MM.1S (cell line): ENCODE measurements at regions not wholly inside any gene's neighbourhood (a gene's known extent, or its start where the extent isn't known, plus 50 kb on each side); places are given as distances from the start of the nearest gene placed in this dataset.
"Not testable (repeated sequence)": the region's sequence is repeated elsewhere in the genome, so short reads cannot be mapped to it uniquely, and the experiment has no call there.

Experiments used
- DNase-seq: peaks from one replicate; pipeline ENCODE4 v3.0.0-alpha.2; 2015
- H2AFZ ChIP-seq: fragments of 300-600 bp; sonication (generic); 2 replicates; pipeline ENCODE4 v1.6.0; 2016; ENCODE audit warnings: antibody characterized with exemption, low read length
- H3F3A ChIP-seq: fragments of 300-600 bp; sonication (generic); 2 replicates; pipeline ENCODE4 v1.6.1; 2016; ENCODE audit warnings: mild to moderate bottlenecking, antibody characterized with exemption, low read length, moderate library complexity, mixed read lengths; ENCODE audit not compliant: insufficient read depth
- H3K27ac ChIP-seq: fragments of 300-600 bp; sonication (generic); 2 replicates; pipeline ENCODE4 v1.5.1; 2016; ENCODE audit warnings: mild to moderate bottlenecking, low read length
- H3K27me3 ChIP-seq: fragments of 300-600 bp; sonication (generic); replicated peaks from 2 replicates; pipeline ENCODE4 v1.6.0; 2016; ENCODE audit warnings: low read length; ENCODE audit not compliant: insufficient read depth
- H3K36me3 ChIP-seq: fragments of 300-600 bp; sonication (generic); replicated peaks from 2 replicates; pipeline ENCODE4 v1.6.1; 2016; ENCODE audit warnings: mild to moderate bottlenecking, low read length, mixed read lengths; ENCODE audit not compliant: insufficient read depth
- H3K4me1 ChIP-seq: fragments of 300-600 bp; sonication (generic); 2 replicates; pipeline ENCODE4 v1.6.1; 2016; ENCODE audit warnings: low read length, mixed read lengths
- H3K4me2 ChIP-seq: fragments of 300-600 bp; sonication (generic); 2 replicates; pipeline ENCODE4 v1.6.0; 2016; ENCODE audit warnings: low read depth, low read length
- H3K4me3 ChIP-seq: fragments of 300-600 bp; sonication (generic); 2 replicates; pipeline ENCODE4 v1.5.1; 2016; ENCODE audit warnings: low read length, mixed read lengths
- H3K79me2 ChIP-seq: fragments of 300-600 bp; sonication (generic); 2 replicates; pipeline ENCODE4 v1.6.1; 2016; ENCODE audit warnings: mixed run types, low read length, mixed read lengths
- H3K9ac ChIP-seq: fragments of 300-600 bp; sonication (generic); 2 replicates; pipeline ENCODE4 v1.6.1; 2016; ENCODE audit warnings: low read length, mixed read lengths
- H3K9me2 ChIP-seq: fragments of 300-600 bp; sonication (generic); replicated peaks from 2 replicates; pipeline ENCODE4 v1.6.1; 2016; ENCODE audit warnings: mild to moderate bottlenecking, low read length, mixed read lengths; ENCODE audit not compliant: insufficient read depth
- H3K9me3 ChIP-seq: fragments of 300-600 bp; sonication (generic); replicated peaks from 2 replicates; pipeline ENCODE4 v1.6.1; 2016; ENCODE audit warnings: mild to moderate bottlenecking, low read length, mixed read lengths; ENCODE audit not compliant: insufficient read depth
- H4K20me1 ChIP-seq: fragments of 300-600 bp; sonication (generic); 2 replicates; pipeline ENCODE4 v1.6.1; 2016; ENCODE audit warnings: mild to moderate bottlenecking, low read length, moderate library complexity, mixed read lengths; ENCODE audit not compliant: insufficient read depth
- CTCF ChIP-seq: fragments of 300-600 bp; sonication (generic); IDR thresholded peaks from 2 replicates; pipeline ENCODE4 v1.5.1; 2016; ENCODE audit warnings: antibody characterized with exemption, low read length, mixed read lengths
- EZH2 ChIP-seq: fragments of 300-600 bp; sonication (generic); optimal IDR thresholded peaks from 2 replicates; pipeline ENCODE3; 2017; ENCODE audit warnings: low read depth, mild to moderate bottlenecking, antibody characterized with exemption, low read length, mixed read lengths
- EZH2phosphoT487 ChIP-seq: fragments of 300-600 bp; sonication (generic); IDR thresholded peaks from 2 replicates; pipeline ENCODE4 v1.6.1; 2018; ENCODE audit warnings: antibody characterized with exemption, low read length

- Histone ChIP-seq H3K9me3 (no peaks in the 10 kb centered on the region), H3K4me1 (no peaks in the 10 kb centered on the region), H3K36me3 (no peaks in the 10 kb centered on the region), H3K27ac (no peak overlapping the region), H3K9me2 (no peaks in the 10 kb centered on the region), H3K27me3 (no peaks in the 10 kb centered on the region), H3K4me3 (no peak overlapping the region), H3K4me2 (no peak overlapping the region), H3K9ac (no peak overlapping the region), H4K20me1 (no peaks in the 10 kb centered on the region), H2AFZ (no peak overlapping the region), H3K79me2 (no peaks in the 10 kb centered on the region), H3F3A (no peaks in the 10 kb centered on the region)
- DNase-seq: no peak
- no peak for TF ChIP-seq EZH2
- no peak for TF ChIP-seq EZH2phosphoT487
- TF ChIP-seq CTCF: no peak
Measured at GRCh38 chr13:81244011-81244410, 903.1 kb upstream of the SPRY2 start.

GRCh38 chr13:81230386-81230785, 889.5 kb upstream of the SPRY2 start:
- no peak for TF ChIP-seq EZH2phosphoT487
- TF ChIP-seq CTCF: no peak
- no peak for TF ChIP-seq EZH2
- no peaks in the 10 kb centered on the region for H3K9me2 ChIP-seq
- no peak overlapping the region for H3K4me2 ChIP-seq
- H3K4me1 ChIP-seq: no peaks in the 10 kb centered on the region
- no peaks in the 10 kb centered on the region for H3F3A ChIP-seq
- H3K9me3 ChIP-seq: no peaks in the 10 kb centered on the region
- no peaks in the 10 kb centered on the region for H4K20me1 ChIP-seq
- no peak overlapping the region for H2AFZ ChIP-seq
- no peak for DNase-seq
- H3K36me3 ChIP-seq: no peaks in the 10 kb centered on the region
- H3K27me3 ChIP-seq: no peaks in the 10 kb centered on the region
- no peak overlapping the region for H3K9ac ChIP-seq
- H3K4me3 ChIP-seq: no peak overlapping the region
- H3K27ac ChIP-seq: no peak overlapping the region
- H3K79me2 ChIP-seq: no peaks in the 10 kb centered on the region

GRCh38 chr13:81226830-81227229, 885.9 kb upstream of the SPRY2 start:
- not testable (repeated sequence) for H3K9me3 ChIP-seq, H3K4me2 ChIP-seq, H3F3A ChIP-seq, H3K27ac ChIP-seq, H3K9ac ChIP-seq, H3K4me3 ChIP-seq, H3K27me3 ChIP-seq, H2AFZ ChIP-seq, H3K79me2 ChIP-seq, H3K36me3 ChIP-seq, DNase-seq, H3K4me1 ChIP-seq, H3K9me2 ChIP-seq, H4K20me1 ChIP-seq

GRCh38 chr13:81224209-81224833, 883.4 kb upstream of the SPRY2 start:
- no peak overlapping the region for H3K27ac ChIP-seq
- no peak overlapping the region for H2AFZ ChIP-seq
- no peaks in the 10 kb centered on the region for H3K4me1 ChIP-seq
- no peaks in the 10 kb centered on the region for H3K36me3 ChIP-seq
- no peaks in the 10 kb centered on the region for H4K20me1 ChIP-seq
- TF ChIP-seq EZH2phosphoT487 (no peak), CTCF (no peak), EZH2 (no peak)
- 0 out of 2 replicates have a peak, but pooled peaks cover 4% of the 10 kb centered on the region for H3K9me2 ChIP-seq
- no peaks in the 10 kb centered on the region for H3K9me3 ChIP-seq
- no peaks in the 10 kb centered on the region for H3F3A ChIP-seq
- no peaks in the 10 kb centered on the region for H3K27me3 ChIP-seq
- no peaks in the 10 kb centered on the region for H3K79me2 ChIP-seq
- no peak for DNase-seq
- no peak overlapping the region for H3K4me3 ChIP-seq
- H3K9ac ChIP-seq: no peak overlapping the region
- H3K4me2 ChIP-seq: no peak overlapping the region
